Posterior vena cava (tissue), 2 donors: ENCODE measurements at regions not wholly inside any gene's neighbourhood (a gene's known extent, or its start where the extent isn't known, plus 50 kb on each side); places are given as distances from the start of the nearest gene placed in this dataset.

ENCODE experiments used
- DNase-seq: peaks from one replicate; pipeline ENCODE4 v3.0.0-alpha.2; 2020; ENCODE audit warnings: low spot score
- intact Hi-C, 2 donors: fragments of 100-400 bp; cut with DNase I; formaldehyde crosslinking; loops; one replicate each; pipeline versions ENCODE4 v1.14.1 to v1.14.2; 2022 to 2023
- donor health status: DM: yes; HTN: yes; CAD: no.
- donor health status: DM: yes; HTN: yes; CAD: no.

GRCh38 chr14:26966908-26967307 lies 369.1 kb upstream of the NOVA1 start:
- intact Hi-C loops = no loop called here
- DNase-seq = no peak

GRCh38 chr14:26974965-26975364 lies 377.1 kb upstream of the NOVA1 start:
- intact Hi-C loops = loop anchor here in 1 of 2 donors (10.0 kb wide), 1 partner anchor 90 kb away; no protein-coding TSS in a partner anchor
- DNase-seq = no peak

- no peak for DNase-seq
- intact Hi-C loops = no loop called here
Measured at GRCh38 chr14:26982071-26982470, 384.2 kb upstream of the NOVA1 start.

GRCh38 chr14:26984311-26985177 lies 386.7 kb upstream of the NOVA1 start:
- intact Hi-C loops = no loop called here
- DNase-seq = no peak

GRCh38 chr14:26987744-26988363 lies 390.0 kb upstream of the NOVA1 start:
- no peak for DNase-seq
- intact Hi-C loops = no loop called here

- no peak for DNase-seq
- intact Hi-C loops = no loop called here
Measured at GRCh38 chr14:26990946-26991345, 393.1 kb upstream of the NOVA1 start.

- intact Hi-C loops = no loop called here
Measured at GRCh38 chr14:26992403-26993115, 394.7 kb upstream of the NOVA1 start.

GRCh38 chr14:26993556-26993955 lies 395.7 kb upstream of the NOVA1 start:
- intact Hi-C loops = no loop called here
- no peak for DNase-seq

More at GRCh38 chr14:26992403-26993115, 394.7 kb upstream of the NOVA1 start:
- DNase-seq = no peak

GRCh38 chr14:26995301-26995700 lies 397.5 kb upstream of the NOVA1 start:
- intact Hi-C loops = no loop called here
- no peak for DNase-seq

- intact Hi-C loops = no loop called here
Measured at GRCh38 chr14:26996246-26996645, 398.4 kb upstream of the NOVA1 start.

GRCh38 chr14:27002179-27002578 lies 404.3 kb upstream of the NOVA1 start:
- intact Hi-C loops = no loop called here
- no peak for DNase-seq

More at GRCh38 chr14:26996246-26996645, 398.4 kb upstream of the NOVA1 start:
- no peak for DNase-seq

- no peak for DNase-seq
- intact Hi-C loops = no loop called here
Measured at GRCh38 chr14:27006570-27006969, 408.7 kb upstream of the NOVA1 start.

GRCh38 chr14:27008187-27008586 lies 410.4 kb upstream of the NOVA1 start:
- no peak for DNase-seq
- intact Hi-C loops = no loop called here

- DNase-seq = no peak
- intact Hi-C loops = no loop called here
Measured at GRCh38 chr14:27012641-27013040, 414.8 kb upstream of the NOVA1 start.

- intact Hi-C loops = no loop called here
- no peak for DNase-seq
Measured at GRCh38 chr14:27013678-27014077, 415.8 kb upstream of the NOVA1 start.

GRCh38 chr14:27015065-27015464 lies 417.2 kb upstream of the NOVA1 start:
- intact Hi-C loops = no loop called here

GRCh38 chr14:27025648-27026047 lies 427.8 kb upstream of the NOVA1 start:
- no peak for DNase-seq
- intact Hi-C loops = no loop called here

More at GRCh38 chr14:27015065-27015464, 417.2 kb upstream of the NOVA1 start:
- no peak for DNase-seq

- no peak for DNase-seq
- intact Hi-C loops = no loop called here
Measured at GRCh38 chr14:27026097-27026496, 428.3 kb upstream of the NOVA1 start.

GRCh38 chr14:27040552-27040951 lies 442.7 kb upstream of the NOVA1 start:
- intact Hi-C loops = no loop called here
- no peak for DNase-seq

- DNase-seq = no peak
- intact Hi-C loops = no loop called here
Measured at GRCh38 chr14:27049701-27050100, 451.9 kb upstream of the NOVA1 start.
